Omental fat pad (tissue), 3 donors: ENCODE measurements at regions not wholly inside any gene's neighbourhood (a gene's known extent, or its start where the extent isn't known, plus 50 kb on each side); places are given as distances from the start of the nearest gene placed in this dataset.
A peak's percentile ranks its signal among the peaks of the same experiment; 100 is the strongest.

Source experiments
- ATAC-seq: fragments of 150-250 bp; one replicate; pipeline ENCODE4 v1.9.1; 2016; ENCODE audit warnings: mild to moderate bottlenecking, moderate library complexity; ENCODE audit not compliant: low FRiP score
- DNase-seq: peaks from one replicate; pipeline ENCODE4 v3.0.0-alpha.2; 2019; ENCODE audit warnings: low spot score
- CTCF ChIP-seq, 3 donors: fragments of 450-650 bp; IDR thresholded peaks; one replicate each; pipeline ENCODE4 v1.5.1; 2016 to 2017; ENCODE audit warnings: antibody characterized with exemption in 3 of 3, mild to moderate bottlenecking in 3 of 3, moderate library complexity in 2 of 3

- ATAC-seq (no peak), DNase-seq (no peak)
- TF ChIP-seq CTCF (IDR thresholded peaks at IDR 0.05), result no peak
Observed at GRCh38 chr11:134647066-134647743, 235.2 kb upstream of the B3GAT1 start.

- DNase-seq (no peak), ATAC-seq (no peak)
- no peak for TF ChIP-seq CTCF (IDR thresholded peaks at IDR 0.05)
Observed at GRCh38 chr11:134646561-134646960, 234.5 kb upstream of the B3GAT1 start.

- no peak for DNase-seq
- TF ChIP-seq CTCF (IDR thresholded peaks at IDR 0.05), result no peak
Observed at GRCh38 chr11:134645576-134645975, 233.5 kb upstream of the B3GAT1 start.

GRCh38 chr11:134644476-134645456 is 232.7 kb upstream of the B3GAT1 start:
- DNase-seq, result no peak
- ATAC-seq, result peak; percentile 27
- no peak for TF ChIP-seq CTCF (IDR thresholded peaks at IDR 0.05)

More at GRCh38 chr11:134645576-134645975, 233.5 kb upstream of the B3GAT1 start:
- no peak for ATAC-seq

GRCh38 chr11:134643115-134644012 is 231.3 kb upstream of the B3GAT1 start:
- TF ChIP-seq CTCF (IDR thresholded peaks at IDR 0.05), result no peak
- DNase-seq, result no peak
- ATAC-seq, result no peak

GRCh38 chr11:134642206-134642605 is 230.2 kb upstream of the B3GAT1 start:
- ATAC-seq, result no peak
- no peak for DNase-seq
- no peak for TF ChIP-seq CTCF (IDR thresholded peaks at IDR 0.05)
